ENCODE measurements at regions not wholly inside any gene's neighbourhood (a gene's known extent, or its start where the extent isn't known, plus 50 kb on each side); places are given as distances from the start of the nearest gene placed in this dataset.
"Not testable (repeated sequence)": the region's sequence is repeated elsewhere in the genome, so short reads cannot be mapped to it uniquely, and the experiment has no call there.

GRCh38 chr18:66377291-66377690 is 226.6 kb downstream of the CDH19 start:
- no peak overlapping the region for H2AFZ ChIP-seq (ENCODE audit: control insufficient read depth, low read depth, low read length)
- H3K4me1 ChIP-seq (ENCODE audit: control insufficient read depth, insufficient read depth, low read length), result no peaks in the 10 kb centered on the region
- no peaks in the 10 kb centered on the region for H3K27me3 ChIP-seq (replicated peaks in 1 of 2; ENCODE audit: control insufficient read depth in 2 of 2, insufficient read depth in 2 of 2, low read length in 1 of 2)
- POLR2A ChIA-PET, result no interaction called here
- 5% methylated on average over 2 of the region's 2 CpGs for WGBS (ENCODE audit: insufficient coverage, insufficient replicate concordance, low lambda C conversion rate, missing lambda C conversion rate)
- SMC1A ChIA-PET (ENCODE audit: uncharacterized antibody, unreplicated experiment), result interaction anchor here (0.6 kb wide), 1 partner anchor 25 kb away, joined by 3 read pairs; no protein-coding TSS in a partner anchor
- in situ Hi-C loops (cut with MboI), result no loop called here
- BruUV-seq (replicated peaks), result no TSS peak
- RAD21 ChIA-PET (ENCODE audit: unreplicated experiment), result no interaction called here
- H3K9me3 ChIP-seq (replicated peaks; ENCODE audit: control insufficient read depth, insufficient read depth, low read length), result no peaks in the 10 kb centered on the region
- FAIRE-seq, result no peak
- H3K27ac ChIP-seq (ENCODE audit: control insufficient read depth, insufficient read depth), result no peak overlapping the region
- H3K36me3 ChIP-seq (ENCODE audit: control insufficient read depth in 2 of 2, insufficient read depth in 2 of 2, low read length in 1 of 2), result no peaks in the 10 kb centered on the region
- H3K79me2 ChIP-seq (ENCODE audit: control insufficient read depth, insufficient read depth, low read length), result no peaks in the 10 kb centered on the region
- H3K9ac ChIP-seq (ENCODE audit: control insufficient read depth, insufficient read depth, low read length), result no peak overlapping the region
- no peak overlapping the region for H3K4me3 ChIP-seq
- intact Hi-C loops (cut with micrococcal nuclease; ENCODE audit: unreplicated experiment), result no loop called here
- CTCF ChIA-PET, result no interaction called here
- H4K20me1 ChIP-seq (ENCODE audit: control insufficient read depth, insufficient read depth), result no peaks in the 10 kb centered on the region
- no peak for DNase-seq (ENCODE audit: low read depth, low spot score)
- no peak for ATAC-seq
- TF ChIP-seq JUNB (IDR thresholded peaks at IDR 0.05) (no peak), JUND (IDR thresholded peaks at IDR 0.05; ENCODE audit: low read depth, low read length) (no peak), KDM1A (IDR thresholded peaks at IDR 0.05; ENCODE audit: borderline replicate concordance) (no peak), ESRRA (IDR thresholded peaks at IDR 0.05; ENCODE audit: low read length) (no peak), RCOR1 (conservative IDR thresholded peaks at IDR 0.05; ENCODE audit: low read depth, low read length) (no peak), EZH2 (IDR thresholded peaks at IDR 0.05; ENCODE audit: borderline replicate concordance, control insufficient read depth, low read depth, low read length) (no peak), SREBF1 (IDR thresholded peaks at IDR 0.05; ENCODE audit: low read length) (no peak), MTA3 (IDR thresholded peaks at IDR 0.05; ENCODE audit: borderline replicate concordance, low read length) (no peak), BACH1 (IDR thresholded peaks at IDR 0.05; ENCODE audit: borderline replicate concordance) (no peak)
- TF ChIP-seq, protein P1, sequence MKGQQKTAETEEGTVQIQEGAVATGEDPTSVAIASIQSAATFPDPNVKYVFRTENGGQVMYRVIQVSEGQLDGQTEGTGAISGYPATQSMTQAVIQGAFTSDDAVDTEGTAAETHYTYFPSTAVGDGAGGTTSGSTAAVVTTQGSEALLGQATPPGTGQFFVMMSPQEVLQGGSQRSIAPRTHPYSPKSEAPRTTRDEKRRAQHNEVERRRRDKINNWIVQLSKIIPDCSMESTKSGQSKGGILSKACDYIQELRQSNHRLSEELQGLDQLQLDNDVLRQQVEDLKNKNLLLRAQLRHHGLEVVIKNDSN (IDR thresholded peaks at IDR 0.05; ENCODE audit: borderline replicate concordance, extremely low read length, insufficient read depth, low read depth, low read length), result no peak
- no peak overlapping the region for H3K4me2 ChIP-seq (ENCODE audit: control insufficient read depth, insufficient read depth)

DNA sequence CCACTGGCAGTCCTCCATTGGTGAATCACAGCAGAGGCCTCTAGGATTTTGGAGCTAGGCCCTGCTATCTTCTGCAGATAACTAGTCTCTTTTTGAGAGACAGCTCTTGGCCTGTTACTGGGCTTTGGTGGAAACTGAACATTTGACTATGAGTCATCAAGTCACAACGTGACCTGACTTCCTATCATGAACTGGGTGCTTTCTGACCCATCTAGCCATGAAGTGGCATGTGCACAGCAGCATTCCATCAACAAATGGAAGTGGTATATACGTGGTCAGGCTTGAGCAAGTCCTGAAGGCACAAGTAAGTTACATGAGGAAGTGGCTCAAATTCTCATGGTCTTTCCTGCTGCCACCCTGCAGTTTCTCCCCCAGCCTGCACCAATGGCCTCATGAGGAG is 228.5 kb downstream of the CDH19 start:
- H4K20me1 ChIP-seq (ENCODE audit: control insufficient read depth, insufficient read depth); POLR2A ChIA-PET; CTCF ChIA-PET; H3K27ac ChIP-seq (ENCODE audit: control insufficient read depth, insufficient read depth); SMC1A ChIA-PET (ENCODE audit: uncharacterized antibody, unreplicated experiment); H3K27me3 ChIP-seq (replicated peaks in 1 of 2; ENCODE audit: control insufficient read depth in 2 of 2, insufficient read depth in 2 of 2, low read length in 1 of 2); ATAC-seq; H3K79me2 ChIP-seq (ENCODE audit: control insufficient read depth, insufficient read depth, low read length); in situ Hi-C loops (cut with MboI); H3K9ac ChIP-seq (ENCODE audit: control insufficient read depth, insufficient read depth, low read length); FAIRE-seq; H3K4me2 ChIP-seq (ENCODE audit: control insufficient read depth, insufficient read depth); H3K9me3 ChIP-seq (replicated peaks; ENCODE audit: control insufficient read depth, insufficient read depth, low read length); intact Hi-C loops (cut with micrococcal nuclease; ENCODE audit: unreplicated experiment); H3K4me3 ChIP-seq; H3K4me1 ChIP-seq (ENCODE audit: control insufficient read depth, insufficient read depth, low read length); RAD21 ChIA-PET (ENCODE audit: unreplicated experiment); H2AFZ ChIP-seq (ENCODE audit: control insufficient read depth, low read depth, low read length); DNase-seq (ENCODE audit: low read depth, low spot score); BruUV-seq (replicated peaks); H3K36me3 ChIP-seq (ENCODE audit: control insufficient read depth in 2 of 2, insufficient read depth in 2 of 2, low read length in 1 of 2): not testable (repeated sequence)
- WGBS (ENCODE audit: insufficient coverage, insufficient replicate concordance, low lambda C conversion rate, missing lambda C conversion rate), result 0% methylated on average over 2 of the region's 2 CpGs
